Activated gamma-delta T cell (primary cell): ENCODE measurements at regions not wholly inside any gene's neighbourhood (a gene's known extent, or its start where the extent isn't known, plus 50 kb on each side); places are given as distances from the start of the nearest gene placed in this dataset.
"Not testable (repeated sequence)": the region's sequence is repeated elsewhere in the genome, so short reads cannot be mapped to it uniquely, and the experiment has no call there.

ENCODE experiments used
- DNase-seq: peaks from one replicate; lab custom pipeline; 2025; lab: John Stamatoyannopoulos, UW

DNA sequence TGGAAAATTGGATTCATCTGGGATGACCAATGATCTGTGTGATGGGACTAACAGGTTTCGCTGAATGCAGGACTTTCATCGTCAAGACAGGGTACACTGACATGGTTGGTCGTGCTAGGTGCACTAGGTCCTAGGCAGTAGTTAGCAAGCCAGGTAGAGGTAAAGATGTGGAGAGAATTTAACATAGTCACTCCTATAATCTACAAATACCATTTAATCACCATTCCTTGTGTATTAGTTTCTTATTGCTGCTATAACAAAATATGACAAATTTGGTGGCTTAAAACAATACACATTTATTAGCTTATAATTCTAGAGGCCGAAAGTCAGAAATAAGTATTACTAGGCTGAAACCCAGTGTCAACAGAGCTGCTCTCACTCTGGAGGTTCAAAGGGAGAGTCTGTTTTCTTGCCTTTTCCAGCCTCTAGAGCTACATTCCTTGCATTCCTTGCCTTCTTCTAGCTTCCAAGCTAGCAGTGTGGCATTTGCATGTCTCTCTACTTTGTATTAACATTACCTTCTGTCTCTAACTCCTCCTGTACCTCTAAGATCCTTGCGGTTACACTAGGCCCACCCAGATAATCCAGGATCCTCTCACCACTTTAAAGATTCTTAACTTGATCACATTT, 98.7 kb upstream of the GRIA3 start:
- DNase-seq = no peak

DNA sequence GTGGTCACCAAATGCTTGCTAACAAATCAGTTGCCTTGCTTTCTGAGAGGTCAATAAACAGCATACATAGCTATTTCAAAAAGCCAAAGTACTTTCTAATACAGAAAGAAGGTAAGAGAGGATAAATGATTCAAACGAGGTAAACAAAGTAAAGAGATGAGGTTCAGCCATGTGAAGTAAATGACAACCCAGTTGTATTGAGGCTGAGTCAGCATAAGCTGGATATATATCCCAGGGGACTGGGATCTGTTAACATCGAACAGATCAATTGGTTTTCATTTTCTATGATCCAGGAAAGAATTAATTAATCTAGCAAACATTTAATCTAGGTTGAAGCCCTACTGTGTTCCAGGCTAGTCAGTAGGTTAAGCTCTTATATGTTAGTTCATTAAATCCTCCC, 97.3 kb upstream of the GRIA3 start:
- DNase-seq = no peak

DNA sequence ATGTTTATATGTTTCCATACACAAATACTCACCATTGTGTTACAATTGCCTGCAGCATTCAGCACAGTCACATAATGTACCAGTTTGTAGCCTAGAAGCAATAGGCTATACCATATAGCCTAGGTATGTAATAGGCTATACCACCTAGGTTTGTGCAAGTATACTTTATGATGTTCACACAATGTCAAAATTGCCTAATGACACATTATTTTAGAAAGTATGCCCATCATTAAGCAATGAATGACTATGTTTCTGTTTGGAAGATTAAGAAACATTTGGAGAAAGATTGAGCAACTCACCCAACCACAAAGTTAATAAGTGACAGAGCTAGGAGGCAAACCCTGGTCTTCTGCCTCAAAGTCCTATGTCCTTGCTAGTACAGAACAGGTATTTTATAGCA, 96.8 kb upstream of the GRIA3 start:
- DNase-seq = no peak

DNA sequence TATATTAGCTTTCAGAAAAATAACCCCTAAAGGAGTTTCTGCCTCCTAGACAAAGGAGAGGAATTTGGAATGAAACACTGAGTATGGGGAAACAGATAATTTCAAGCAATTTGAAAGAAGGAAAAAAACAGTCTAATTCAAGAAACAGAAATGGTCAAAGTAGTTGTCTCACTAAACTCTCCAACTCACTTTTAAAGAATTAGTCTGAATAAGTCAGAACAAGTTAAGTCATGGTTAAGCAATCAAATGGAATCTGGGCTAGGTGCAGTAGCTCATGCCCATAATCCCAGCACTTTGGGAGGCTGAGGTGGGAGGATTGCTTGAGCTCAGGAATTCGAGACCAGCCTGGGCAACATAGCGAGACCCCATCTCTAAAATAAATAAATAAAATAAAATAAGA, 95.7 kb upstream of the GRIA3 start:
- DNase-seq = no peak

DNA sequence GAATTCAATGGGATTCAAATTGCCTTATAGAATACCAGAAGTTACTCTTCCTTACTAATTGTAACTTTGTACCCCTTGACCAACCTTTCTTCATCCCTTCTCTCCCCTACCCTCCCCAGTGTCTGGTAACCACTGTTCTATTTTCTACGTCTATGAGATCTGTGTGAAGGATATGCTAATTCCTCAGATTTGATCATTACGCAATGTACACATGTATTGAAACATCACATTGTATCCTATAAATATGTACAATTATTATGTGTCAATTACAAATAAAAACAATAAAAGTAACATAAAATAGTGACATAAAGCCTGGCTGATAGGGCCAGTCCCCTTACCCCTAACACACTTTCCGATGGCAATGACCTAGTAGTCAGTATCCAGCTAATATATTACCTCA, 95.1 kb upstream of the GRIA3 start:
- DNase-seq = no peak

DNA sequence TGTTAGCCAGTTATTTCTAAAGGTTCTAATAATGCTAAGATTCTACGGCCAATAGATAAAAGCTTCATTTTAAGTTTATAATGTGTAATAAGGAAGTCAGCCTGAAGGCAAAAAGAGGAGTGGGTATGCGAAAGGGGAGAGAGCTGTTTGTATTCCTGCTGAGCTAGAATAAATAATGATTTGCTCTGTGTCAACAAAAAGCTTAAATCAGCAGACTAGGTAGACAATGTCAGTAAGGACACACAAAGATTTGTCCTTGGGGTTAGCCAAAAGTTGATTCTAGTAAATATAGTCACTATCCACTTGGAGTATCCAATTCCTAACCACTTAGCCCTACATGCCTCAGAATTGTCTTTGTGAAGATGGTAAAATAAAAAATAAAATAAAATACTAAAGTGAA, 90.3 kb upstream of the GRIA3 start:
- no peak for DNase-seq

DNA sequence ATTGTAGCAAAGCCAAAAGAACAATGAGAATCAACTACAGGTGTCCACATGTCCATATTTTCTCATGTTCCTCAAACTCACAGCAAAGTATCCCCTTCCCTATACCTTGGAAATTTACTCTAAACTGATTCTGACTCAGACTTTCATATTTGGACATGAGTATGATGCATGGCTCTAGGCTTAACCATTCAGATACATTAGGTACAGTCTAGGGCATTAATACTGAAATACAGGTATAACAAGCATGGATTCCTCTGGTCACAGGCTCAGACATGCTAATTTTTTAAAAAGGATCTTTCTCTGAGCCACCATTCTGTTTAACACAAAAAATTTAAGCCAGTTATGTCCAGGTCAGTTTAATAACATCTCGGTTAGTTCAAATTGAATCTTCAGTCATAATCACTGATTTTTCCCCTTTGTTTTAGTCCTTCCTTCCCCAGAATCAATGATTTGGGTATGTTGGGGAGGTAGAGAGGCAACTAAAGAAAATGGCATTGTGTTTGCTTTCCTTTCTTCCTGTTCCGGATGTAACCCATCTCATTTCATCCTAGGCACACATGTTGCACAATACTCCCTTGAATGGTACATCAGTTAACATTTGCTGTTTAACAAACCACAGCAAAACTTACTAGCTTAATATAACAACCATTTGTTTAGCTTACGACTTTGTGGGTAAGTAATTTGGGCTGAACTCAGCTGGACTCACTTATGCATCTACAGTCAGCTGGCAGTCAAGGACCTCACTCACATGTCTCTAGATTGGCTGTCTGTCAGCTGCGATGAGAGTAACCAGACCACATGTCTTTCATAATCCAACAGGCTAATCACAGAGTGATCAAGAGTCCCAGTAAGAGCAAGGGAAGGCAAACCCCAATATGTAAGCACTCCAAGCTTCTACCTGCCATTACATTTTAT, 75.3 kb upstream of the GRIA3 start:
- no peak for DNase-seq

DNA sequence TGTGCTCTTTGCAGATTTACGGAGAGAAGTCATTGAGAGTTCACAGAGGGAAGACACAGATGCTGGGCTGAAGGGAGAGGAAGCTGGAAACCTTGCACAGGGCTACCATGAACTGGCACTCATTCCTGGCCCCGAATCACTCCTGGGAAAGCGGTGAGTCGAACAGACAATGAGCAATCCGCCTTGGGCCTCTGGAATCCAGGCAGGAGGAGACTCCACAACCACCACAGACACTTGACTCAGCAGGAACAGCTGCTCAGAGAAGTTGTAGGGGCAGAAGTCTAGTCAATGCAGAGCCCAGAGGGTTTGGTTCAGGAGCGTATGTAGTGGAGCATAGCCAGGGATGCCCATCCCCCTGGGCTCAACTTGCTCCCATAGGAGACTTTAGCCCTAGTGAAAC, 62.8 kb upstream of the GRIA3 start:
- DNase-seq = no peak

DNA sequence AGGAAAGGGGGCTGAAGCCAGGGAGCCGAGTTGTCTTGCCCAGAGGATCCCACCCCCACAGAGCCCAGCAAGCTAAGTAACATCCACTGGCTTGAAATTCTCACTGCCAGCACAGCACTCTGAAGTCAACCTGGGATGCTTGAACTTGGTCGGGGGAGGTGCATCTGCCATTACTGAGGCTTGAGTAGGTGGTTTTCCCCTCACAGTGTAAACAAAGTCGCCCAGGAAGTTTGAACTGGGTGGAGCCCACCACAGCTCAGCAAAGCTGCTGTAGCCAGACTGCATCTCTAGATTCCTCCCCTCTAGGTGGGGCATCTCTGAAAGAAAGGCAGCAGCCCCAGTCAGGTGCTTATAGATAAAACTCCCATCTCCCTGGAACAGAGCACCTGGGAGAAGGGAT, 54.3 kb upstream of the GRIA3 start:
- DNase-seq = not testable (repeated sequence)
